Upper lobe of left lung (tissue), 4 donors: ENCODE measurements at regions not wholly inside any gene's neighbourhood (a gene's known extent, or its start where the extent isn't known, plus 50 kb on each side); places are given as distances from the start of the nearest gene placed in this dataset.

ENCODE experiments used
- CTCF ChIP-seq, 6 experiments: fragments of 450-650 bp in 4 of 6; fragments of 200-600 bp in 2 of 6; sonication (generic) in 2 of 6; IDR thresholded peaks; one replicate each; pipeline ENCODE4 v1.5.1; 2016 to 2019; ENCODE audit warnings: antibody characterized with exemption in 6 of 6
- EP300 ChIP-seq, 4 donors: sonication (generic); formaldehyde crosslinking; IDR thresholded peaks; one replicate each; pipeline ENCODE4 v1.5.1; 2017; ENCODE audit warnings: antibody characterized with exemption in 4 of 4, control low read depth in 2 of 4

DNA sequence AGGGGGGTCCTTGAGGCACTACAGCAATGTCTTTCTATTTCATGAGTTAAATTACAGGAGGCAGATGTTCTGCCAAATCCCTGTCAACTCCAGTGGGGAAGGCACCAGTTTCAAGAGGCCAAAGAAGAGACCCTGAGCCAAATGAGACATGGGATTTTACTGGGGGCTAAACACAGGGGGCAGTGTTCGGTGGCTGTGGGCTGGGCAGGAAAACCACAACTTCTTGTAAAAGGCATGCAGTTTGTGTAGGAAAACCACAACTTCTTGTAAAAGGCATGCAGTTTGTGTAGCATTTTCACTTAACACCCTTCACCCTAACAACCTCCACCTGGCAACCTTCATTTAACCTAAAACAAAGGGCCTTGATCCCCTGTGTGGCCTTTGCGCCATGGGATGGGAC is 61.0 kb downstream of the POLR2M start:
- TF ChIP-seq EP300 (IDR thresholded peaks at IDR 0.05): no peak
- TF ChIP-seq CTCF (IDR thresholded peaks at IDR 0.05): no peak
